HG02938 (cell line): ENCODE measurements at regions not wholly inside any gene's neighbourhood (a gene's known extent, or its start where the extent isn't known, plus 50 kb on each side); places are given as distances from the start of the nearest gene placed in this dataset.

Experiments
- ATAC-seq: cut with Tn5 transposase; IDR thresholded peaks from one replicate; pipeline ENCODE4 v1.9.1; 2021; ENCODE audit warnings: mild to moderate bottlenecking, moderate library complexity; ENCODE audit not compliant: unreplicated experiment

- ATAC-seq = no peak
Observed at GRCh38 chr5:67259548-67260215, 63.1 kb upstream of the CD180 start.

DNA sequence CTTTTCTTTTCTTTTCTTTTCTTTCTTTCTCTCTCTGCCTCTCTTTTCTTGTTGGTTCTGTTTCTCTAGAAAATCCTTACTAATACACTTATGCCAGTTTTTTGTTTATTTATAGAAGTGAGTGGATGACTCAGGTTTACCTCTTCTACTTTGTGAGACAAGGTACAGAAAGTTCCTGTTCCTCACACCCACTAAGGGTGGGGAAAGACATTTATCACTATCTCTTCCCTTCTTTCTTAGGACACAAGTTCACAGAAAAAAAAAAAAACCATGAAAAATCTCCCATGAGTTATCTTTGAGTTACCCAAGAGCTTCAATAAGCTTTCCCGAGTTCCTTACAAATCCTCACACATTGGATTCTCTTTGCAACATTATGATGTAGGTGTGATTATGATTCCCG is 60.9 kb upstream of the CD180 start:
- no peak for ATAC-seq

- no peak for ATAC-seq
Observed at GRCh38 chr5:67257077-67257476, 60.5 kb upstream of the CD180 start.

GRCh38 chr5:67255881-67256280 is 59.3 kb upstream of the CD180 start:
- no peak for ATAC-seq

DNA sequence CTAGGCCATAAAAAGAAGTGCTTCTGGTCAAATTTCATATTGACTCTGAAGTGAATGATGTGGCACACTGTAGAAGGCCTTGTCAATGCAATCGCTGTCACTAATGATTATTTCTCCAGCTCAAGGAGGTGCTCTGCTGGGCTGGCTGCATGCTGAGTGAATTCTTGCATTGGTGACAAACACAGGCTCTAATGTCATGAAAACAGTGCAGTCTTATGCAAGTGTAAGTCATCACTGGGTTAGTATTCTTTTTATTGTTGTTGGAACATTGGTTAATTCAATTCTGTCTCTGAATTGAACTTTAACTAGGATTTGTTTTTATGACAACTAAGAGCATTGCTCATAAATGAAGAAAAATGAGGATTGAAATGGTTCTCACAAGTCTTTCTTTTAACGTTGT is 57.3 kb upstream of the CD180 start:
- ATAC-seq = no peak

GRCh38 chr5:67249590-67249895 is 52.9 kb upstream of the CD180 start:
- ATAC-seq = no peak

DNA sequence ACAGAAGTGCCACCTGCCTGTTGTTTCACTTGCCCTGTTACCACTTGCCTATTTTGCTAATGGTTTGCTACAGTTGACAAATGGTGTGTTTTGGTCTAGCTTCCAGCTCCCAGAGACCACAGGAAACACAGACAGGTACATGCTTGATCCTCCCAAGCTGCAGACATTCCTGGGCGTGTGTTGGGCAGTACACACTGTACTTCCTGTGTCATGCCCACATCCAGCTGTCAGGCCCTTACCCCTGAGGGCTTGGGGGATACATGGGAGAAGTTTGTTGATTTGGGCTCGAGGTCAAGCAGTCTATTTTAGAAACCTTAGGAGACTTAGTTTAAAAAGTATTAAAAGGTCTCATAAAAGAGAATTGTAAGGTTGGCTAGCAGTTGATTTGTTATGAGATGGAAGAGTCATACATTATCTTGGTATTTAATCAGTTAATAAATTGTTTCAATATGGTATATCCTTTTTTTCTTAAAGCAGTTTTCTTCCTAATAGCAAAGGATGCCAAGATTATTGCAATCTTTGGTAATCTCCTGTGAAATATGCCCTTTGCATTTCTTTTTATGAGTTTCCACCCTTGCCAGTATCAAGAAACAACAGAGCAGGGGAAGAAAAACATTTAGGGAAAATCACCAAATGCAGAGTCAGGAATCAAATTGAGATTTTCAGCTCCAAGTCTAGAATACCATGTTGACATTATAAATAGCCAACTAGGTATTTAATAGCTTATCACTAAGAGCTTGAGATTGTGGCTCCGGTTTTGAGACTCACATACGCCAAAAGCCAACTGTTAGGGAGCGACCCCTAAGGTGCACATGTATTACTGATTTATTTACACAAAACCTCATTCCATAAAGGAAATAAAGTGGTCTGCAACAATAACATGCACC is 52.3 kb upstream of the CD180 start:
- no peak for ATAC-seq

DNA sequence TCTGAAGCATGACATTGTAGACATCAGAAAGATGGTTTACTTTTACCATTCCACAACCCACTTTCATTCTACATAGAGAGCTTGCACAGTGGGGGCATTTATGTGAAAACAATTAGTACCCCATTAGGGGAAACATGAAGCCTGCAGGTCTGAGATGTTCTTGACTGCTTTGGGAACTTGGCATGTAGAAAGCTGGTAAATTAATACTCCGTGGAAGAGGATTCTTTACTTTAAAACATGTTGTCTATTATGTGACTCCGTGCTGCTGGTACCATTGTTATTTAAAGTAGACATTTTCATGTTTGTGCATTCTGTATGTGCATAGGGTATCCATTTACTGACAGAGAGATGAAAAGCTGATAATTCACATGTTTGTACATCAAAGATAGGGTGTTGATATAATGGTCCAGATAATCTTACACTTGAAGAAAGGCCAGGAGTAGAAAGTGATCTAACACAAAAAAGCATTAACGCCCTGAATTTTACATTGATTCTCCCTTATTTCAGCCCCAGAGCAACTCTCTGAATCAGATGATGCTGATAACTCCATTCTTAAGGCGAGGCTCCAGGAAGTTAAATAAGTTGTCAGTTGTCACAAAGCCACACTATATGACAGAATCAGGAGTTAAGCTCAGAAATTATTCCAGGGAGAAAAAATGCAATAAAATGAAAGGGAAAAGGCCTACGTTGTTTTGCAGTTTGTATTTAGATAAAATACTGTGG is 50.1 kb upstream of the CD180 start:
- ATAC-seq = no peak
